Hepatocyte (in vitro differentiated cells): ENCODE measurements at regions not wholly inside any gene's neighbourhood (a gene's known extent, or its start where the extent isn't known, plus 50 kb on each side); places are given as distances from the start of the nearest gene placed in this dataset.

Source experiments
- DNase-seq: peaks from one replicate; pipeline ENCODE4 v3.0.0-alpha.2; 2016; ENCODE audit warnings: low spot score
- H2AFZ ChIP-seq: fragments of 200-600 bp; sonication (generic); 2 replicates; pipeline ENCODE4 v1.6.0; 2016; ENCODE audit warnings: antibody characterized with exemption, mild to moderate bottlenecking
- H3K27ac ChIP-seq: fragments of 200-600 bp; sonication (generic); 2 replicates; pipeline ENCODE4 v1.5.1; 2016; ENCODE audit warnings: mild to moderate bottlenecking
- H3K27me3 ChIP-seq: fragments of 200-600 bp; sonication (generic); 2 replicates; pipeline ENCODE4 v1.6.1; 2016
- H3K36me3 ChIP-seq: fragments of 200-600 bp; sonication (generic); replicated peaks from 2 replicates; pipeline ENCODE4 v1.5.1; 2016; ENCODE audit warnings: low read depth; ENCODE audit not compliant: insufficient read depth
- H3K4me1 ChIP-seq: fragments of 200-600 bp; sonication (generic); 2 replicates; pipeline ENCODE4 v1.5.1; 2016; ENCODE audit warnings: mild to moderate bottlenecking, moderate library complexity; ENCODE audit not compliant: insufficient read depth
- H3K4me2 ChIP-seq: fragments of 200-600 bp; sonication (generic); 2 replicates; pipeline ENCODE4 v1.6.0; 2016
- H3K4me3 ChIP-seq: fragments of 200-600 bp; sonication (generic); 2 replicates; pipeline ENCODE4 v1.5.1; 2016; ENCODE audit warnings: mild to moderate bottlenecking
- H3K79me2 ChIP-seq: fragments of 200-600 bp; sonication (generic); 2 replicates; pipeline ENCODE4 v1.6.0; 2017; ENCODE audit warnings: mild to moderate bottlenecking
- H3K9me2 ChIP-seq: fragments of 200-600 bp; sonication (generic); replicated peaks from 2 replicates; pipeline ENCODE4 v1.6.0; 2017; ENCODE audit warnings: mild to moderate bottlenecking; ENCODE audit not compliant: insufficient read depth
- H3K9me3 ChIP-seq: fragments of 200-600 bp; sonication (generic); 2 replicates; pipeline ENCODE4 v1.5.1; 2016; ENCODE audit warnings: low read depth, mild to moderate bottlenecking
- H4K20me1 ChIP-seq: fragments of 200-600 bp; sonication (generic); 2 replicates; pipeline ENCODE4 v1.6.0; 2016; ENCODE audit warnings: mild to moderate bottlenecking; ENCODE audit not compliant: insufficient read depth, poor library complexity, severe bottlenecking
- CTCF ChIP-seq: fragments of 200-600 bp; sonication (generic); IDR thresholded peaks from 2 replicates; pipeline ENCODE4 v1.5.1; 2016; ENCODE audit warnings: antibody characterized with exemption, mild to moderate bottlenecking; ENCODE audit not compliant: poor library complexity
- EZH2 ChIP-seq: fragments of 200-600 bp; sonication (generic); IDR thresholded peaks from 2 replicates; pipeline ENCODE4 v1.6.1; 2016; ENCODE audit warnings: antibody characterized with exemption, mild to moderate bottlenecking, borderline replicate concordance
- EZH2phosphoT487 ChIP-seq: fragments of 200-600 bp; sonication (generic); IDR thresholded peaks from one replicate; pipeline ENCODE4 v1.6.1; 2018; ENCODE audit warnings: antibody characterized with exemption, mild to moderate bottlenecking, low read depth, moderate library complexity; ENCODE audit not compliant: unreplicated experiment, severe bottlenecking
- WGBS: methylation state at CpG from one replicate; pipeline ENCODE4 v1.1.6; 2016; ENCODE audit warnings: low lambda C conversion rate; ENCODE audit errors: missing lambda C conversion rate; 5-methylcytosine and 5-hydroxymethylcytosine counted together

- H3K9me3 ChIP-seq, result no peaks in the 10 kb centered on the region
- DNase-seq, result no peak
- H3K27ac ChIP-seq, result no peak overlapping the region
- H3K79me2 ChIP-seq, result no peaks in the 10 kb centered on the region
- H3K4me1 ChIP-seq, result no peaks in the 10 kb centered on the region
- H3K4me2 ChIP-seq, result no peak overlapping the region
- H2AFZ ChIP-seq, result no peak overlapping the region
- H3K9me2 ChIP-seq, result no peaks in the 10 kb centered on the region
- TF ChIP-seq EZH2 (no peak), EZH2phosphoT487 (no peak), CTCF (no peak)
- no peaks in the 10 kb centered on the region for H3K27me3 ChIP-seq
- H3K4me3 ChIP-seq, result no peak overlapping the region
- no peaks in the 10 kb centered on the region for H3K36me3 ChIP-seq
- 88% methylated on average over 5 of the region's 5 CpGs for WGBS
- H4K20me1 ChIP-seq, result no peaks in the 10 kb centered on the region
Observed at GRCh38 chr3:182117583-182117982, 405.9 kb downstream of the SOX2 start.

DNA sequence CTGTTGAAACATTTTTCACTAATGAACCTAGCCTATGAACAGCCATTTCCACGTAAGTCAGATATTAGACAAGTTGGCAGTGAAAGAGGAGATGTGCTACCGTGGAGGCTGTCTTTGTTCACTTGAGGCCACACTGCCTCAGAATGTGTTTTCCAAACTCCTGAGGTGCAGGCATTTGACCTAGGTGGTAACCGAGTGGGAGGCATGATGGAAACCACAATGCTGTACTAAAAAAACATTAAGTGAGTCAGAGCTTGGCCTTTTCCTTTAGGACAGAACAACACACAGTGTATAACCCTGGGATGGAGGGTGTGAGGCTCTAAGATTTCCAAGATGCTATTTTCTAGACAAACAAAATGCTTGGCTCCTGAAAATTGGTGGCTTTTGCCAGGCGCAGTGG lies 406.3 kb downstream of the SOX2 start:
- no peak overlapping the region for H3K4me3 ChIP-seq
- no peak overlapping the region for H3K4me2 ChIP-seq
- 88% methylated on average over 4 of the region's 4 CpGs for WGBS
- TF ChIP-seq EZH2phosphoT487 (no peak), EZH2 (no peak), CTCF (no peak)
- no peak for DNase-seq
- no peaks in the 10 kb centered on the region for H3K9me2 ChIP-seq
- no peaks in the 10 kb centered on the region for H3K4me1 ChIP-seq
- H2AFZ ChIP-seq, result no peak overlapping the region
- no peaks in the 10 kb centered on the region for H3K9me3 ChIP-seq
- no peaks in the 10 kb centered on the region for H4K20me1 ChIP-seq
- no peaks in the 10 kb centered on the region for H3K36me3 ChIP-seq
- no peaks in the 10 kb centered on the region for H3K27me3 ChIP-seq
- no peaks in the 10 kb centered on the region for H3K79me2 ChIP-seq
- no peak overlapping the region for H3K27ac ChIP-seq

- no peaks in the 10 kb centered on the region for H3K9me3 ChIP-seq
- H3K4me2 ChIP-seq, result no peak overlapping the region
- no peaks in the 10 kb centered on the region for H3K36me3 ChIP-seq
- 61% methylated on average over 2 of the region's 2 CpGs for WGBS
- H3K79me2 ChIP-seq, result no peaks in the 10 kb centered on the region
- no peak overlapping the region for H3K27ac ChIP-seq
- no peaks in the 10 kb centered on the region for H3K9me2 ChIP-seq
- no peaks in the 10 kb centered on the region for H4K20me1 ChIP-seq
- H3K27me3 ChIP-seq, result no peaks in the 10 kb centered on the region
- TF ChIP-seq EZH2phosphoT487, result no peak
- no peak for TF ChIP-seq CTCF
- no peak for TF ChIP-seq EZH2
- H2AFZ ChIP-seq, result no peak overlapping the region
- DNase-seq, result no peak
- H3K4me1 ChIP-seq, result no peaks in the 10 kb centered on the region
- no peak overlapping the region for H3K4me3 ChIP-seq
Observed at GRCh38 chr3:182121401-182121800, 409.7 kb downstream of the SOX2 start.

GRCh38 chr3:182122779-182123178 lies 411.1 kb downstream of the SOX2 start:
- H2AFZ ChIP-seq, result no peak overlapping the region
- no peak overlapping the region for H3K4me3 ChIP-seq
- no peaks in the 10 kb centered on the region for H3K36me3 ChIP-seq
- no peaks in the 10 kb centered on the region for H3K79me2 ChIP-seq
- no peak overlapping the region for H3K4me2 ChIP-seq
- H3K9me3 ChIP-seq, result no peaks in the 10 kb centered on the region
- no peaks in the 10 kb centered on the region for H3K9me2 ChIP-seq
- H4K20me1 ChIP-seq, result no peaks in the 10 kb centered on the region
- H3K4me1 ChIP-seq, result no peaks in the 10 kb centered on the region
- H3K27ac ChIP-seq, result no peak overlapping the region
- no peaks in the 10 kb centered on the region for H3K27me3 ChIP-seq
- 59% methylated on average over 3 of the region's 3 CpGs for WGBS
- DNase-seq, result no peak
- TF ChIP-seq CTCF, result no peak
- no peak for TF ChIP-seq EZH2phosphoT487
- no peak for TF ChIP-seq EZH2
